ENCODE measurements at regions not wholly inside any gene's neighbourhood (a gene's known extent, or its start where the extent isn't known, plus 50 kb on each side); places are given as distances from the start of the nearest gene placed in this dataset.

- no peak for DNase-seq
These were observed 55.4 kb upstream of the GREM2 start for GRCh38 chr1:240667351-240667750.

- no peak for DNase-seq
These were observed 54.7 kb upstream of the GREM2 start for GRCh38 chr1:240666568-240667198.

- DNase-seq = no peak
These were observed 51.4 kb upstream of the GREM2 start for GRCh38 chr1:240663169-240663879.
